ENCODE measurements at regions not wholly inside any gene's neighbourhood (a gene's known extent, or its start where the extent isn't known, plus 50 kb on each side); places are given as distances from the start of the nearest gene placed in this dataset.

GRCh38 chrX:124274438-124275181 lies 57.9 kb upstream of the TEX13D start:
- Histone ChIP-seq H3K9me3 (no peaks in the 10 kb centered on the region), H3K4me1 (no peaks in the 10 kb centered on the region), H3K36me3 (no peaks in the 10 kb centered on the region), H3K4me3 (no peak overlapping the region), H3K27me3 (no peaks in the 10 kb centered on the region), H3K27ac (peak overlapping the region in 1 of 2 donors; percentile 11)
- TF ChIP-seq CTCF (IDR thresholded peaks at IDR 0.05), result peak in 1 of 2 donors; percentile 20
- no peak for DNase-seq (ENCODE audit: low spot score)

- no peak for TF ChIP-seq CTCF (IDR thresholded peaks at IDR 0.05)
- Histone ChIP-seq H3K36me3 (no peaks in the 10 kb centered on the region), H3K4me1 (no peaks in the 10 kb centered on the region), H3K9me3 (no peaks in the 10 kb centered on the region), H3K27me3 (no peaks in the 10 kb centered on the region), H3K4me3 (no peak overlapping the region), H3K27ac (peak overlapping the region in 1 of 2 donors; percentile 11)
- no peak for DNase-seq (ENCODE audit: low spot score)
Measured at GRCh38 chrX:124275182-124275894, 57.1 kb upstream of the TEX13D start.

GRCh38 chrX:124280294-124280902 lies 52.1 kb upstream of the TEX13D start:
- no peaks in the 10 kb centered on the region for H3K27me3 ChIP-seq
- no peaks in the 10 kb centered on the region for H3K4me1 ChIP-seq
- H3K4me3 ChIP-seq, result no peak overlapping the region
- no peak for DNase-seq (ENCODE audit: low spot score)
- H3K36me3 ChIP-seq, result no peaks in the 10 kb centered on the region
- H3K27ac ChIP-seq, result no peak overlapping the region
- no peaks in the 10 kb centered on the region for H3K9me3 ChIP-seq
- TF ChIP-seq CTCF (IDR thresholded peaks at IDR 0.05), result no peak

GRCh38 chrX:124282580-124282979 lies 49.9 kb upstream of the TEX13D start:
- no peak for TF ChIP-seq CTCF (IDR thresholded peaks at IDR 0.05)
- H3K9me3 ChIP-seq, result no peaks in the 10 kb centered on the region
- H3K36me3 ChIP-seq, result no peaks in the 10 kb centered on the region
- no peak for DNase-seq (ENCODE audit: low spot score)
- no peak overlapping the region for H3K4me3 ChIP-seq
- H3K4me1 ChIP-seq, result no peaks in the 10 kb centered on the region
- no peaks in the 10 kb centered on the region for H3K27me3 ChIP-seq
- no peak overlapping the region for H3K27ac ChIP-seq

All from right atrium auricular region (tissue), 2 donors.